ENCODE measurements at regions not wholly inside any gene's neighbourhood (a gene's known extent, or its start where the extent isn't known, plus 50 kb on each side); places are given as distances from the start of the nearest gene placed in this dataset.
"Not testable (repeated sequence)": the region's sequence is repeated elsewhere in the genome, so short reads cannot be mapped to it uniquely, and the experiment has no call there.

DNA sequence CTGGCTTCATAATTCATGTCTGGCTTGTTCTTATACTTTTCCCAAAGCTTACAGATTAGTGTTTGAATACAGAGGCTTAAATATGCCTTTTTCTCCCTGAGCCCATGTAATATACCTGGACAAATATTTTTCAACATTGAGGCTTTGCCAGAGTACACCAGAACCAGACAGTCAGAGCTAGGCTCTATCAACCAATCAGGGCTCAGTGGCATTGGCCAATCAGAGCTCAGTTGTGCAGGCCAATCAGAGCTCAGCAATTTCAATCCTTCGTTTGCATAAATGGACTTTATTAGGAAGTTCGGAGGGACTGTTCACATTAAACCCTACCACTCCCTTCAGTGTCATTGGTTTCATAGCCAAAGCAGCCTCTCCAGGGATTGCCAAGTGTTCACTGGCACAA, 51.2 kb upstream of the TMSB15B start:
- Histone ChIP-seq H3K4me1 (ENCODE audit: insufficient read depth, poor library complexity, severe bottlenecking) (no peaks in the 10 kb centered on the region), H3K36me3 (ENCODE audit: low read depth) (no peaks in the 10 kb centered on the region), H3K27ac (ENCODE audit: poor library complexity, severe bottlenecking) (no peak overlapping the region), H3K27me3 (ENCODE audit: insufficient read depth, poor library complexity, severe bottlenecking) (no peaks in the 10 kb centered on the region), H3K4me3 (ENCODE audit: severe bottlenecking) (no peak overlapping the region), H3K9me3 (ENCODE audit: severe bottlenecking) (no peaks in the 10 kb centered on the region)
- ATAC-seq (ENCODE audit: low read depth), result no peak
- no peak for DNase-seq (ENCODE audit: low spot score)
- no peak for TF ChIP-seq CTCF (IDR thresholded peaks at IDR 0.05; ENCODE audit: poor library complexity, severe bottlenecking)

DNA sequence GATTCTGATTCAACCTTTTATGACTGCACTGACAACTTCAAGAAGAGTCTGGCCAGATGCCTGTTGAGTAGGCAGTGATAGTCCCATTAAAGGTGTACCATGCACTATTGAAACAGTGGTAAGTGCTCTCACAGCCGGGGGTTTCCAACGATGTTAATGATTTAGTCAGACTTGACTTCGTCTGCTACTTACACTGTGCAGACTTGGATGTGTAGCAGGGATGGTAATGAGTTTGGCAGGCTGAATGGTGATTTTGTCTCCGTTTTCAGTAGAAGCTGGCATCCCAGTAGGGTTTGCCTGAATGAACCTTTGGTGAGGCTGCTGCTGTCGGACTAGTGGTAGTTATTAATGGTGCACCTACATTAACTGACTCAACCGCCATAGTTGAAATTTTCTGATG, 52.0 kb upstream of the TMSB15B start:
- Histone ChIP-seq H3K4me1 (ENCODE audit: insufficient read depth, poor library complexity, severe bottlenecking) (no peaks in the 10 kb centered on the region), H3K27me3 (ENCODE audit: insufficient read depth, poor library complexity, severe bottlenecking) (no peaks in the 10 kb centered on the region), H3K4me3 (ENCODE audit: severe bottlenecking) (no peak overlapping the region), H3K27ac (ENCODE audit: poor library complexity, severe bottlenecking) (no peak overlapping the region), H3K9me3 (ENCODE audit: severe bottlenecking) (no peaks in the 10 kb centered on the region), H3K36me3 (ENCODE audit: low read depth) (no peaks in the 10 kb centered on the region)
- ATAC-seq (ENCODE audit: low read depth) (no peak), DNase-seq (ENCODE audit: low spot score) (no peak)
- no peak for TF ChIP-seq CTCF (IDR thresholded peaks at IDR 0.05; ENCODE audit: poor library complexity, severe bottlenecking)

DNA sequence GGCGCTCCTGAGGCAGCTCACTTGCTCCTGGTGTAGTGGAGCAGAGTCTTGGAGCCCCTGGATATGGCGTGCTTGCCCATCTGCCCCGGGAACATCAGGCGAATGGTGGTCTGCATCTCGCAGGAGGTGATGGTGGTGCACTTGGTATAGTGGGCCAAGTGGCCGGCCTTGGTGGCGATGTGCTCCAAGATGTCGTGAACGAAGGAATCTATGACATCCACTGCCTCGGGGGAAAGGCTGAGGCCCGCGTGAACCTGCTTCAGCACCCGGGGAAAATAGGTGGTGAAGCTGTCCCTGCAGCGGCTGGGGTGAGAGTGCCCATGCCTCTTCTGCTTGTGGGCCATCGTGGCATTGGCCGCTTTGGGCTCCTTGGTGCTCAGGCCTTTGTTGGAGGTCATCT, 58.1 kb upstream of the TMSB15B start:
- Histone ChIP-seq H3K4me3 (ENCODE audit: severe bottlenecking) (no peak overlapping the region), H3K36me3 (ENCODE audit: low read depth) (no peaks in the 10 kb centered on the region), H3K4me1 (ENCODE audit: insufficient read depth, poor library complexity, severe bottlenecking) (no peaks in the 10 kb centered on the region), H3K27me3 (ENCODE audit: insufficient read depth, poor library complexity, severe bottlenecking) (no peaks in the 10 kb centered on the region), H3K9me3 (ENCODE audit: severe bottlenecking) (no peaks in the 10 kb centered on the region), H3K27ac (ENCODE audit: poor library complexity, severe bottlenecking) (no peak overlapping the region)
- no peak for ATAC-seq (ENCODE audit: low read depth)
- DNase-seq (ENCODE audit: low spot score), result no peak
- TF ChIP-seq CTCF (IDR thresholded peaks at IDR 0.05; ENCODE audit: poor library complexity, severe bottlenecking), result no peak

GRCh38 chrX:103902606-103903005, 59.8 kb upstream of the TMSB15B start:
- not testable (repeated sequence) for ATAC-seq (ENCODE audit: low read depth); DNase-seq (ENCODE audit: low spot score); H3K36me3 ChIP-seq (ENCODE audit: low read depth); H3K4me1 ChIP-seq (ENCODE audit: insufficient read depth, poor library complexity, severe bottlenecking); H3K9me3 ChIP-seq (ENCODE audit: severe bottlenecking); H3K27me3 ChIP-seq (ENCODE audit: insufficient read depth, poor library complexity, severe bottlenecking); H3K27ac ChIP-seq (ENCODE audit: poor library complexity, severe bottlenecking); H3K4me3 ChIP-seq (ENCODE audit: severe bottlenecking)

DNA sequence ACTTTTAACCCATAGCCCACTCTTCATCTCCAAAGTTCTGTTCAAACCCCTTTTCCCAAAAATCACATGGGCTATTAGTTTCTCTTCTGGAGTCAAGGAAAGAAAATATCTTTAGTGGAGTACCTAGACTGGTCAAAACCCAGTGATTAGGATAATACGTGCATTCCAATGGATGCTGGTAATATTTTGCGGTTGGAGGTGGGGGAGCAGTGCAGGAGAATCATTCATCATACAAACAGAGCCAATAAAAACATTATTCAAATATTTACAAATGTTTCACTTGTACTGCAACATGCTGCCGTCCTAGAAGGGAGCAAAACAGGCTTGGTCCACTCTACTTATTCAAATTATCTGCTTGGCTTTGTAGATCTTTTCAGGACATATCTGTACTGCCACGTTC, 57.2 kb upstream of the RAB9B start:
- Histone ChIP-seq H3K27ac (ENCODE audit: poor library complexity, severe bottlenecking) (no peak overlapping the region), H3K36me3 (ENCODE audit: low read depth) (no peaks in the 10 kb centered on the region), H3K4me3 (ENCODE audit: severe bottlenecking) (no peak overlapping the region), H3K27me3 (ENCODE audit: insufficient read depth, poor library complexity, severe bottlenecking) (no peaks in the 10 kb centered on the region), H3K9me3 (ENCODE audit: severe bottlenecking) (no peaks in the 10 kb centered on the region), H3K4me1 (ENCODE audit: insufficient read depth, poor library complexity, severe bottlenecking) (no peaks in the 10 kb centered on the region)
- ATAC-seq (ENCODE audit: low read depth), result peak; percentile 87
- no peak for TF ChIP-seq CTCF (IDR thresholded peaks at IDR 0.05; ENCODE audit: poor library complexity, severe bottlenecking)
- no peak for DNase-seq (ENCODE audit: low spot score)

Measured in RWPE2 (cell line).